WTC11 (cell line): ENCODE measurements at regions not wholly inside any gene's neighbourhood (a gene's known extent, or its start where the extent isn't known, plus 50 kb on each side); places are given as distances from the start of the nearest gene placed in this dataset.

Source experiments
- ATAC-seq: fragments of 200-7000 bp; cut with Tn5 transposase; 2 replicates; pipeline ENCODE4 v1.10.0; 2021; ENCODE audit warnings: mild to moderate bottlenecking, moderate library complexity
- CTCF ChIA-PET: fragments of 300-600 bp; sonication (Branson Sonifier 250); formaldehyde crosslinking; loops from one replicate; lab custom pipeline; 2021; ENCODE audit warnings: antibody characterized with exemption; lab: Charles Lee
- POLR2A ChIA-PET: fragments of 350-600 bp; sonication (Branson Sonifier 250); formaldehyde crosslinking; loops from one replicate; lab custom pipeline; 2021; ENCODE audit warnings: antibody characterized with exemption; lab: Charles Lee
- DNase-seq: peaks from one replicate; pipeline ENCODE4 v3.0.0; 2021; ENCODE audit warnings: low spot score
- H3K27ac Mint-ChIP-seq: 2 replicates; pipeline ENCODE4 v1.8.0; 2021; ENCODE audit warnings: mixed read lengths
- H3K27me3 Mint-ChIP-seq: 2 replicates; pipeline ENCODE4 v1.8.0; 2021; ENCODE audit warnings: low read depth, mild to moderate bottlenecking, moderate library complexity, mixed read lengths
- H3K36me3 Mint-ChIP-seq: 2 replicates; pipeline ENCODE4 v1.8.0; 2021; ENCODE audit warnings: mixed read lengths
- H3K4me1 Mint-ChIP-seq: 2 replicates; pipeline ENCODE4 v1.8.0; 2022; ENCODE audit warnings: mixed read lengths
- H3K4me3 Mint-ChIP-seq: 2 replicates; pipeline ENCODE4 v1.8.0; 2021; ENCODE audit warnings: mild to moderate bottlenecking, moderate library complexity, mixed read lengths
- H3K9me3 Mint-ChIP-seq: 2 replicates; pipeline ENCODE4 v1.8.0; 2021; ENCODE audit warnings: mixed read lengths
- AFF4 ChIP-seq: sonication (generic); formaldehyde crosslinking; IDR thresholded peaks from 2 replicates; pipeline ENCODE4 v1.8.1; 2023; ENCODE audit warnings: mild to moderate bottlenecking, missing genetic modification reagents, borderline replicate concordance
- ATF1 ChIP-seq: sonication (generic); formaldehyde crosslinking; IDR thresholded peaks from 2 replicates; pipeline ENCODE4 v1.8.1; 2023; ENCODE audit warnings: mild to moderate bottlenecking, moderate library complexity, missing genetic modification reagents
- EMX1 ChIP-seq: fragments of 250-450 bp; sonication (Bioruptor Pico); IDR thresholded peaks from 2 replicates; pipeline ENCODE4 v1.8.0; 2021; ENCODE audit warnings: mild to moderate bottlenecking
- ESRRA ChIP-seq: sonication (generic); formaldehyde crosslinking; IDR thresholded peaks from 2 replicates; pipeline ENCODE4 v1.8.1; 2022; ENCODE audit warnings: mild to moderate bottlenecking, missing genetic modification reagents, borderline replicate concordance
- FOXK1 ChIP-seq: sonication (generic); formaldehyde crosslinking; IDR thresholded peaks from 2 replicates; pipeline ENCODE4 v1.8.0; 2022; ENCODE audit warnings: mild to moderate bottlenecking, moderate library complexity, missing genetic modification reagents
- GTF2I ChIP-seq: fragments of 250-450 bp; sonication (Bioruptor Pico); conservative IDR thresholded peaks from 2 replicates; pipeline ENCODE4 v1.4.0; 2021; ENCODE audit warnings: mild to moderate bottlenecking
- IRF2 ChIP-seq: sonication (generic); formaldehyde crosslinking; IDR thresholded peaks from 2 replicates; pipeline ENCODE4 v1.8.0; 2022; ENCODE audit warnings: low read depth, missing genetic modification reagents, borderline replicate concordance
- MYBL2 ChIP-seq: sonication (generic); formaldehyde crosslinking; IDR thresholded peaks from 2 replicates; pipeline ENCODE4 v1.8.1; 2023; ENCODE audit warnings: mild to moderate bottlenecking, moderate library complexity, missing genetic modification reagents
- RELA ChIP-seq: sonication (generic); formaldehyde crosslinking; IDR thresholded peaks from 2 replicates; pipeline ENCODE4 v1.8.1; 2022; ENCODE audit warnings: missing genetic modification reagents, mild to moderate bottlenecking, borderline replicate concordance
- SMAD3 ChIP-seq: sonication (generic); formaldehyde crosslinking; IDR thresholded peaks from 2 replicates; pipeline ENCODE4 v1.8.0; 2022; ENCODE audit warnings: missing genetic modification reagents, mild to moderate bottlenecking, borderline replicate concordance
- ZBTB43 ChIP-seq: sonication (generic); formaldehyde crosslinking; IDR thresholded peaks from 2 replicates; pipeline ENCODE4 v1.8.1; 2023; ENCODE audit warnings: mild to moderate bottlenecking, missing genetic modification reagents
- ZNF138 ChIP-seq: sonication (generic); formaldehyde crosslinking; conservative IDR thresholded peaks from 2 replicates; pipeline ENCODE4 v1.8.1; 2022; ENCODE audit warnings: mild to moderate bottlenecking, moderate library complexity, missing genetic modification reagents
- ZNF219 ChIP-seq: sonication (generic); formaldehyde crosslinking; IDR thresholded peaks from 2 replicates; pipeline ENCODE4 v1.8.0; 2023; ENCODE audit warnings: missing genetic modification reagents, mild to moderate bottlenecking, borderline replicate concordance
- ZNF423 ChIP-seq: fragments of 250-450 bp; sonication (Bioruptor Pico); IDR thresholded peaks from 2 replicates; pipeline ENCODE4 v2.1.2; 2022; ENCODE audit warnings: mild to moderate bottlenecking, moderate library complexity
- TF ChIP-seq, protein P1 (sequence below): sonication (generic); formaldehyde crosslinking; IDR thresholded peaks from 2 replicates; pipeline ENCODE4 v1.8.0; 2022; ENCODE audit warnings: mild to moderate bottlenecking, missing genetic modification reagents
- TF ChIP-seq, protein P2 (sequence below): sonication (generic); formaldehyde crosslinking; IDR thresholded peaks from 2 replicates; pipeline ENCODE4 v1.8.1; 2022; ENCODE audit warnings: missing genetic modification reagents, borderline replicate concordance
- TF ChIP-seq, protein P3 (sequence below): sonication (generic); formaldehyde crosslinking; IDR thresholded peaks from 2 replicates; pipeline ENCODE4 v1.8.0; 2022; ENCODE audit warnings: missing genetic modification reagents
- TF ChIP-seq, protein P4 (sequence below): sonication (generic); formaldehyde crosslinking; IDR thresholded peaks from 2 replicates; pipeline ENCODE4 v1.8.0; 2022; ENCODE audit warnings: mild to moderate bottlenecking, missing genetic modification reagents

DNA sequence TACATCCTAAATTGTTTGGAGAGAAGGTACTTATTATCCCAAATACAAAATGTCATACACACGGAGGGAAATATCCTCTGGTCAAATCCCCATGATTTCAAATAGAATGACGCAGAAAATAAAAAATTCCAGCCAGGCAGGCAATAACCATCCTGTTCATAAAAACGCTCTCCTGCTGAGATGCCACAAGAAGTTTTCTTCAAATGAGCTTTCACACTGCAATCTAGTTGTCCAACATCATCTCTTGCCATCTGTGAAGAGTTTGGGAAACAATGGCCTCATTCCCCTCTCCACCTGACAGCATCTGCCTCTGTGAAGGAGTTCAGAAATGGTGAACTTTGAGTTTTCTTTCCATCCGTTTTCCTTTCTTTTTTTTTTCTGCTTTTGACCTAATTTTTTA, 83.3 kb upstream of the SLC30A5 start (continued):
- TF ChIP-seq ZNF219 (CRISPR knock-in tag): no peak
- no peak for TF ChIP-seq GTF2I (CRISPR knock-in tag)
- TF ChIP-seq ZBTB43: no peak

- Mint-ChIP-seq H3K36me3 (no peaks in the 10 kb centered on the region), H3K27ac (no peak overlapping the region), H3K4me1 (peaks cover 11% of the 10 kb centered on the region), H3K27me3 (no peaks in the 10 kb centered on the region; the same call in 1 of the 2 replicates), H3K4me3 (no peak overlapping the region), H3K9me3 (peaks cover 8% of the 10 kb centered on the region; the same call in 1 of the 2 replicates)
- ChIA-PET CTCF (no interaction called here), POLR2A (no interaction called here)
- TF ChIP-seq EMX1 (CRISPR knock-in tag) (no peak), ATF1 (CRISPR knock-in tag) (no peak), ZNF219 (CRISPR knock-in tag) (no peak), AFF4 (CRISPR knock-in tag) (no peak), ZBTB43 (no peak), ZNF423 (no peak)
- TF ChIP-seq, protein P1, sequence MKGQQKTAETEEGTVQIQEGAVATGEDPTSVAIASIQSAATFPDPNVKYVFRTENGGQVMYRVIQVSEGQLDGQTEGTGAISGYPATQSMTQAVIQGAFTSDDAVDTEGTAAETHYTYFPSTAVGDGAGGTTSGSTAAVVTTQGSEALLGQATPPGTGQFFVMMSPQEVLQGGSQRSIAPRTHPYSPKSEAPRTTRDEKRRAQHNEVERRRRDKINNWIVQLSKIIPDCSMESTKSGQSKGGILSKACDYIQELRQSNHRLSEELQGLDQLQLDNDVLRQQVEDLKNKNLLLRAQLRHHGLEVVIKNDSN (CRISPR knock-in tag): no peak
- TF ChIP-seq, protein P2, sequence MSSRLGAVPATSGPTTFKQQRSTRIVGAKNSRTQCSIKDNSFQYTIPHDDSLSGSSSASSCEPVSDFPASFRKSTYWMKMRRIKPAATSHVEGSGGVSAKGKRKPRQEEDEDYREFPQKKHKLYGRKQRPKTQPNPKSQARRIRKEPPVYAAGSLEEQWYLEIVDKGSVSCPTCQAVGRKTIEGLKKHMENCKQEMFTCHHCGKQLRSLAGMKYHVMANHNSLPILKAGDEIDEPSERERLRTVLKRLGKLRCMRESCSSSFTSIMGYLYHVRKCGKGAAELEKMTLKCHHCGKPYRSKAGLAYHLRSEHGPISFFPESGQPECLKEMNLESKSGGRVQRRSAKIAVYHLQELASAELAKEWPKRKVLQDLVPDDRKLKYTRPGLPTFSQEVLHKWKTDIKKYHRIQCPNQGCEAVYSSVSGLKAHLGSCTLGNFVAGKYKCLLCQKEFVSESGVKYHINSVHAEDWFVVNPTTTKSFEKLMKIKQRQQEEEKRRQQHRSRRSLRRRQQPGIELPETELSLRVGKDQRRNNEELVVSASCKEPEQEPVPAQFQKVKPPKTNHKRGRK (CRISPR knock-in tag): no peak
- TF ChIP-seq, protein P3, sequence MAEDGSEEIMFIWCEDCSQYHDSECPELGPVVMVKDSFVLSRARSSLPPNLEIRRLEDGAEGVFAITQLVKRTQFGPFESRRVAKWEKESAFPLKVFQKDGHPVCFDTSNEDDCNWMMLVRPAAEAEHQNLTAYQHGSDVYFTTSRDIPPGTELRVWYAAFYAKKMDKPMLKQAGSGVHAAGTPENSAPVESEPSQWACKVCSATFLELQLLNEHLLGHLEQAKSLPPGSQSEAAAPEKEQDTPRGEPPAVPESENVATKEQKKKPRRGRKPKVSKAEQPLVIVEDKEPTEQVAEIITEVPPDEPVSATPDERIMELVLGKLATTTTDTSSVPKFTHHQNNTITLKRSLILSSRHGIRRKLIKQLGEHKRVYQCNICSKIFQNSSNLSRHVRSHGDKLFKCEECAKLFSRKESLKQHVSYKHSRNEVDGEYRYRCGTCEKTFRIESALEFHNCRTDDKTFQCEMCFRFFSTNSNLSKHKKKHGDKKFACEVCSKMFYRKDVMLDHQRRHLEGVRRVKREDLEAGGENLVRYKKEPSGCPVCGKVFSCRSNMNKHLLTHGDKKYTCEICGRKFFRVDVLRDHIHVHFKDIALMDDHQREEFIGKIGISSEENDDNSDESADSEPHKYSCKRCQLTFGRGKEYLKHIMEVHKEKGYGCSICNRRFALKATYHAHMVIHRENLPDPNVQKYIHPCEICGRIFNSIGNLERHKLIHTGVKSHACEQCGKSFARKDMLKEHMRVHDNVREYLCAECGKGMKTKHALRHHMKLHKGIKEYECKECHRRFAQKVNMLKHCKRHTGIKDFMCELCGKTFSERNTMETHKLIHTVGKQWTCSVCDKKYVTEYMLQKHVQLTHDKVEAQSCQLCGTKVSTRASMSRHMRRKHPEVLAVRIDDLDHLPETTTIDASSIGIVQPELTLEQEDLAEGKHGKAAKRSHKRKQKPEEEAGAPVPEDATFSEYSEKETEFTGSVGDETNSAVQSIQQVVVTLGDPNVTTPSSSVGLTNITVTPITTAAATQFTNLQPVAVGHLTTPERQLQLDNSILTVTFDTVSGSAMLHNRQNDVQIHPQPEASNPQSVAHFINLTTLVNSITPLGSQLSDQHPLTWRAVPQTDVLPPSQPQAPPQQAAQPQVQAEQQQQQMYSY (CRISPR knock-in tag): no peak
- ATAC-seq (no peak), DNase-seq (no peak)
These were observed 81.9 kb upstream of the SLC30A5 start for GRCh38 chr5:69011910-69012309.

GRCh38 chr5:69013481-69013880, 80.3 kb upstream of the SLC30A5 start:
- ATAC-seq (no peak), DNase-seq (no peak)
- ChIA-PET CTCF (no interaction called here), POLR2A (no interaction called here)
- no peaks in the 10 kb centered on the region for H3K4me1 Mint-ChIP-seq
- no peaks in the 10 kb centered on the region; the same call in 1 of the 2 replicates for H3K27me3 Mint-ChIP-seq
- no peak overlapping the region for H3K4me3 Mint-ChIP-seq
- H3K9me3 Mint-ChIP-seq: peaks cover 8% of the 10 kb centered on the region; the same call in 1 of the 2 replicates
- H3K36me3 Mint-ChIP-seq: no peaks in the 10 kb centered on the region
- no peak overlapping the region for H3K27ac Mint-ChIP-seq
- no peak for TF ChIP-seq SMAD3 (CRISPR knock-in tag)
- TF ChIP-seq, protein P4, sequence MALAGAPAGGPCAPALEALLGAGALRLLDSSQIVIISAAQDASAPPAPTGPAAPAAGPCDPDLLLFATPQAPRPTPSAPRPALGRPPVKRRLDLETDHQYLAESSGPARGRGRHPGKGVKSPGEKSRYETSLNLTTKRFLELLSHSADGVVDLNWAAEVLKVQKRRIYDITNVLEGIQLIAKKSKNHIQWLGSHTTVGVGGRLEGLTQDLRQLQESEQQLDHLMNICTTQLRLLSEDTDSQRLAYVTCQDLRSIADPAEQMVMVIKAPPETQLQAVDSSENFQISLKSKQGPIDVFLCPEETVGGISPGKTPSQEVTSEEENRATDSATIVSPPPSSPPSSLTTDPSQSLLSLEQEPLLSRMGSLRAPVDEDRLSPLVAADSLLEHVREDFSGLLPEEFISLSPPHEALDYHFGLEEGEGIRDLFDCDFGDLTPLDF (CRISPR knock-in tag): no peak
- TF ChIP-seq FOXK1 (CRISPR knock-in tag): no peak
- no peak for TF ChIP-seq ZBTB43
- no peak for TF ChIP-seq ZNF138 (CRISPR knock-in tag)
- no peak for TF ChIP-seq MYBL2
- no peak for TF ChIP-seq IRF2 (CRISPR knock-in tag)
- TF ChIP-seq ESRRA (CRISPR knock-in tag): no peak
- no peak for TF ChIP-seq RELA (CRISPR knock-in tag)
